ENCODE measurements at regions not wholly inside any gene's neighbourhood (a gene's known extent, or its start where the extent isn't known, plus 50 kb on each side); places are given as distances from the start of the nearest gene placed in this dataset.

DNA sequence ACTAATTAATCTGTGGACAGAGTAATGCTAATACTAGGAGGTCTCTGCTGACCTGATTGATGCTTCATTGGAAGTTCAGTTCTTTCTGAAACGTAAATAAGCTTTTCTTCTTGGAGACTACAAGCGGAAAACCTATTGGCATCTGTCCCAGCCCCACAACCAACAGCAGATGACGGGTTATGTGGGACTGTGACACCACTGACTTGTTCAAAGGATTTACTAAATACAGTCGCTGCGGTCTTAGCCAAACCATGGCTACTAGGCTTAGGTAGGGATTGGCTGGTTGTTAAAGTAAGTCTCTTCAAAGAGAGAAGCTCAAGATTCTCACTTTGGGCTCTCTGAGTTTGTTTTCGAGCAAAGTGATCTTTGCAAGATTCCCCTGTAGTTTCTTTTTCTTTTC lies 68.3 kb downstream of the HYCC1 start:
- DNase-seq (ENCODE audit: low spot score): no peak

DNA sequence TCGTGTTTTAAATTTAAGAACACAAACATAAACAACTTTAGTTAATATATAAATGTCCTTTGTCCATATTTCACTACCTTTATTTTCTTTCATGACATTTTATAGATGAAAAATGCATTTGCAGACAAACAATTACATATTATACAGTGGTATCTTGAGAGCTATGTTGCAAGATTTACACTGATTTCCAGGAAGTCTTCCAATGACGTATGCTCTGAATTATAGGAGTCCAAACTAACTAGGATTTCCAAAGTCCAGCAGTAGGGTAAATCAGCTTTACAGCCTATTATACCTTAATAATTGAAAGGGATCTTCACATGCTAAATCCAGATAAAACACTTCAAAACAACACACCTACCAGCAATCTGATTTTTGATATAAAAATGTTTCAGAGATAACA lies 69.4 kb downstream of the HYCC1 start:
- TF ChIP-seq, protein P1, sequence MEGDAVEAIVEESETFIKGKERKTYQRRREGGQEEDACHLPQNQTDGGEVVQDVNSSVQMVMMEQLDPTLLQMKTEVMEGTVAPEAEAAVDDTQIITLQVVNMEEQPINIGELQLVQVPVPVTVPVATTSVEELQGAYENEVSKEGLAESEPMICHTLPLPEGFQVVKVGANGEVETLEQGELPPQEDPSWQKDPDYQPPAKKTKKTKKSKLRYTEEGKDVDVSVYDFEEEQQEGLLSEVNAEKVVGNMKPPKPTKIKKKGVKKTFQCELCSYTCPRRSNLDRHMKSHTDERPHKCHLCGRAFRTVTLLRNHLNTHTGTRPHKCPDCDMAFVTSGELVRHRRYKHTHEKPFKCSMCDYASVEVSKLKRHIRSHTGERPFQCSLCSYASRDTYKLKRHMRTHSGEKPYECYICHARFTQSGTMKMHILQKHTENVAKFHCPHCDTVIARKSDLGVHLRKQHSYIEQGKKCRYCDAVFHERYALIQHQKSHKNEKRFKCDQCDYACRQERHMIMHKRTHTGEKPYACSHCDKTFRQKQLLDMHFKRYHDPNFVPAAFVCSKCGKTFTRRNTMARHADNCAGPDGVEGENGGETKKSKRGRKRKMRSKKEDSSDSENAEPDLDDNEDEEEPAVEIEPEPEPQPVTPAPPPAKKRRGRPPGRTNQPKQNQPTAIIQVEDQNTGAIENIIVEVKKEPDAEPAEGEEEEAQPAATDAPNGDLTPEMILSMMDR (IDR thresholded peaks at IDR 0.05): no peak
- Histone ChIP-seq H3K4me3 (no peak overlapping the region), H3K27ac (no peak overlapping the region)
- no peak for DNase-seq (ENCODE audit: low spot score)

More for the DNA sequence above, 68.3 kb downstream of the HYCC1 start:
- Histone ChIP-seq H3K27ac (no peak overlapping the region), H3K4me3 (no peak overlapping the region)
- TF ChIP-seq, protein P1 (IDR thresholded peaks at IDR 0.05): no peak

DNA sequence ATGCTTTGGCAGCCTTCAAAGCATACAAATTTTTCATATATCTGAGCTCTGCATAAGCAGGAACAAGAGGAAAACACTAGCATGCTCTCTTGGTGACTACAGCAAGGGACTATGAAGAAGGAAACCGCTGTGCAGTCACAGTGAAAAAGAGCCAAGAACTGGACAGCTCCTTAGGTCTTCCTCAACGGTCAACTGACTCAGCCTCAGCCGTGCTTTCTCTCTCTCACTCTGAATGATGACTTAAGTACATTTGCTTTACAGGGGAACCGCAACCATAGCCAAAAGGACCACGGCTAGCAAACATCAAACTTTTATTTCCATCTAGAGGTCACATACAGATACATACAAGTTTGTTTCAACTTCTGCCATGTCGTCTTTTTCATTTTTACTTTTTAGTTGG lies 69.9 kb downstream of the HYCC1 start:
- H3K4me3 ChIP-seq: no peak overlapping the region
- no peak for DNase-seq (ENCODE audit: low spot score)
- TF ChIP-seq, protein P1 (IDR thresholded peaks at IDR 0.05): no peak
- no peak overlapping the region for H3K27ac ChIP-seq

DNA sequence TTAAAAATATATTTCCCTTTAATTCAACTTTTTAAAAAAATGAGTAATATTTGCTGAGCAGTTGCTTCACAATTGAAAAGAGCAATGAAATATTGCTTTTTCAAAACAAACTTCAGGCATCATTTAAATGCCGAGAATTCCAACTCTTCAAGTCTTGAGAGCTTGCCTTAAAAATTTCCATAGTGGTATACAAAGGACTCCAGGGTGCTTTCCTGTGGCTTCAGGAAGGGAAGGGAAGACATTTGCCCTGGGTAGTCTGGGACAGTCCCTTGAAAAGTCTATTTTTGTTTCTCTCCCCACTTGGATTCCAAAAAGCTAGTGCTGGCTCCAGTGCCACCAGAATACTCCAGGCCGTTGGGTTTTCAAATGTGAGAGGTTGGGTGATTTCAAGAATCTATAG lies 71.7 kb downstream of the HYCC1 start:
- H3K4me3 ChIP-seq: no peak overlapping the region
- no peak for DNase-seq (ENCODE audit: low spot score)
- no peak overlapping the region for H3K27ac ChIP-seq
- TF ChIP-seq, protein P1 (IDR thresholded peaks at IDR 0.05): no peak

DNA sequence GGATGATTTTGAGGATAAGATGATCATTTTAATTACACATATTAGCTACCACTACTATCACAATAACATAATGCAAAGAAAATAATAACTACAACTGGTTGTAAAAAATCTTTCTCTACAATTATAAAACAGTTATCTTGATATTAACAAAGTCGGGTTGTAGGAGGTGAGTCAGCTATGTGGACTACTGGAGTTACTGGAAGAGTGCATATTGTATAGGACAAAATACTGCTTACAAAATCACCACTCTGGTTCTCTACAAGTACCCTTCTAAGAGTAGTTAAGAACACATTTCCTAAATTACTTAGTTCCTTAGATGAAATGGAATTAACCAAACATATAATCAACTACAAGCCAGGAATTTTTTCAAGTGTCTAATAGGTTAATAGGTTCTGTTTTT lies 74.1 kb downstream of the HYCC1 start:
- DNase-seq (ENCODE audit: low spot score): no peak
- no peak overlapping the region for H3K4me3 ChIP-seq
- H3K27ac ChIP-seq: no peak overlapping the region
- TF ChIP-seq, protein P1 (IDR thresholded peaks at IDR 0.05): no peak

DNA sequence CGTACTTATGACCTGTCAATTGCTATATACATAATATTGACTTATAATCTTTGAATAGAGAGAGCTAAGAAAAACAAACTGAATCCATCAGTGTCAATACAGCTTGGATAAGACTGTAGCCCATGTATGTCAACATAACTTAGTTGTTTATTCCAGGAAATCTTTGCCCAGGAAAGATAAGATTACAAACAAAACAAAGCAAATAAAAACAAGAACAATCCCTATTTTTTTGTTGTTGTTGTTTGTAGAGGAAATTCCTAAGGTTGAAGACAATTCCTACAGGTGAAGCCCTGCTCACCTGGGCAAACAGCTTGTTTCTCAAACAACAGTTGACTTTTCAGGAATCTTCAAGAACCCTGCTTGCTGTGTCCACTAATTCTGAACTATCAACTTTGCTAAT lies 76.0 kb downstream of the HYCC1 start:
- H3K27ac ChIP-seq: no peak overlapping the region
- TF ChIP-seq, protein P1 (IDR thresholded peaks at IDR 0.05): no peak

DNA sequence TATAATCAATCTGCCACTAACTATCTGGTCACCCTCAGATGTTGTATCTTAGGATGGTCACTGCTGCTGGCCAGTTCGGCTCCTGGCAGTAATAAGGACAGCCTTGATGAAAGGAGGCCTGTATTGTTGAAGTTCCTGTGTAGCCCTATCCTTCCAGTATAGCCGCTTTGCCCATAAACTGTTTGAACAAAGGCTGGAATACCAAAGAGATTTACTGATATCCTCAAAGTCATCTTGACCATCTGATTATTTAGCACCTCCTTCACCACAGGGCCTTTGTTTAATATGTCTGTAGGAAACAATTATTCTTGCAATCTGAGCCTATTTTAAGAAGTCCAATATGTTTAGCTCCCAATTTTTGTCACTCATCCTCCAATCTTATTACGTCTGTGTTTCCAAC lies 77.7 kb downstream of the HYCC1 start:
- DNase-seq (ENCODE audit: low spot score): no peak
- Histone ChIP-seq H3K27ac (no peak overlapping the region), H3K4me3 (no peak overlapping the region)
- TF ChIP-seq, protein P1 (IDR thresholded peaks at IDR 0.05): no peak

More for the DNA sequence above, 76.0 kb downstream of the HYCC1 start:
- H3K4me3 ChIP-seq: no peak overlapping the region
- no peak for DNase-seq (ENCODE audit: low spot score)

Measured in coronary artery (tissue), 2 donors.